Neural cell (in vitro differentiated cells): ENCODE measurements at regions not wholly inside any gene's neighbourhood (a gene's known extent, or its start where the extent isn't known, plus 50 kb on each side); places are given as distances from the start of the nearest gene placed in this dataset.

ENCODE experiments used
- CTCF ChIP-seq: fragments of 450-650 bp; IDR thresholded peaks from 2 replicates; pipeline ENCODE4 v1.5.1; 2014; ENCODE audit warnings: antibody characterized with exemption, mild to moderate bottlenecking, moderate library complexity; ENCODE audit not compliant: poor library complexity, severe bottlenecking
- EP300 ChIP-seq: fragments of 450-650 bp; conservative IDR thresholded peaks from 2 replicates; pipeline ENCODE4 v1.6.1; 2014; ENCODE audit warnings: antibody characterized with exemption, mild to moderate bottlenecking, moderate library complexity; ENCODE audit not compliant: poor library complexity, severe bottlenecking
- TAF1 ChIP-seq: IDR thresholded peaks from 2 replicates; pipeline ENCODE4 v1.6.1; 2012; ENCODE audit warnings: low read depth

GRCh38 chr10:88097536-88097935, 234.1 kb downstream of the PTEN start:
- no peak for TF ChIP-seq CTCF
- no peak for TF ChIP-seq EP300
- no peak for TF ChIP-seq TAF1
